KBM-7 (cell line): ENCODE measurements at regions not wholly inside any gene's neighbourhood (a gene's known extent, or its start where the extent isn't known, plus 50 kb on each side); places are given as distances from the start of the nearest gene placed in this dataset.
"Not testable (repeated sequence)": the region's sequence is repeated elsewhere in the genome, so short reads cannot be mapped to it uniquely, and the experiment has no call there.

Experiments used
- DNase-seq: peaks from one replicate; pipeline ENCODE4 v3.0.0-alpha.2; 2015
- in situ Hi-C: fragments of 300-500 bp; cut with MboI; formaldehyde crosslinking; loops from 2 replicates; pipeline ENCODE4 v1.14.3; 2020; ENCODE audit warnings: low sequenced_read_pairs, low pct_unique_long_range_greater_than_20kb, mixed read lengths

GRCh38 chr11:44383246-44383645 lies 73.3 kb upstream of the ALX4 start:
- in situ Hi-C loops, result no loop called here

GRCh38 chr11:44387415-44387814 lies 77.5 kb upstream of the ALX4 start:
- in situ Hi-C loops, result no loop called here
- DNase-seq, result no peak

More at GRCh38 chr11:44383246-44383645, 73.3 kb upstream of the ALX4 start:
- DNase-seq, result no peak

GRCh38 chr11:44387825-44388224 lies 77.9 kb upstream of the ALX4 start:
- no peak for DNase-seq

GRCh38 chr11:44388828-44389657 lies 79.1 kb upstream of the ALX4 start:
- in situ Hi-C loops, result no loop called here
- no peak for DNase-seq

More at GRCh38 chr11:44387825-44388224, 77.9 kb upstream of the ALX4 start:
- in situ Hi-C loops, result no loop called here

DNA sequence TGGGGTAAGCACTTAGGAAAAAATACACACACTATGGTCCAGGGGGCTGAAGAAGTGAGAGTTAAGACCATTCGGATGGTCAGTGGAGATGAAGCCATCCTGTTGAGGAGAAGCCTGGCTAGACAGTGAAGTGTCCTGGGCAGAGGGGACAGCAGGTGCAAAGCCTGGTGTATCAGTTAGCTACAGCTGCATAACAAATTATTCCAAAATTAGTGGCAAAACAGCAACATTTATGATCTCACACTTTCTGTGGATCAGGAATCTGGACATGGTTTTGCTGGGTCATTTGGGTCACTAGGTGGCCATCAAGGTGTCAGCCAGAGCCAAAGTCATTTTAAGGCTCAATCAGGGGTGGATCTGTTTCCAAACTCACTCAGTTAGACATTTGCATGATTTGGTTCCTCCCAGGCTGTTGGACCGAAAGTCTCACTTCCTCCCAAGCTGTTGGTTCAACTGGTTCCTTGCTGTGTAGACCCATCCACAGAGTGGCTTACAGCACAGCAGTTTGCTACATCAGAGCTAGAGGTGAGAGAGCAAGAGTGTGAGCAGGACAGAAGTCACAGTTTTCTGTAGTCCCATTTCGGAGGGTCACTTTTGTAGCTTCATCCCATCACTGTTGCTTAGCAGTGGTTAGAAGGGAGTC lies 80.1 kb upstream of the ALX4 start:
- in situ Hi-C loops, result no loop called here

DNA sequence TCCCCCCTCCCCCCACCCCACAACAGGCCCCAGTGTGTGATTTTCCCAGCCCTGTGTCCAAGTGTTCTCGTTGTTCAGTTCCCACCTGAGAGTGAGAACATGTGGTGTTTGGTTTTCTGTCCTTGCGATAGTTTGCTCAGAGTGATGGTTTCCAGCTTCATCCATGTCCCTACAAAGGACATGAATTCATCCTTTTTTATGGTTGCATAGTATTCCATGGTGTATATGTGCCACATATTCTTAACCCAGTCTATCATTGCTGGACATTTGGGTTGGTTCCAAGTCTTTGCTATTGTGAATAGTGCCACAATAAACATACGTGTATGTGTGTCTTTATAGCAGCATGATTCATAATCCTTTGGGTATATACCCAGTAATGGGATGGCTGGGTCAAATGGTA lies 81.1 kb upstream of the ALX4 start:
- in situ Hi-C loops, result not testable (repeated sequence)

More for the DNA sequence above, 80.1 kb upstream of the ALX4 start:
- no peak for DNase-seq

GRCh38 chr11:44396746-44397145 lies 86.8 kb upstream of the ALX4 start:
- in situ Hi-C loops, result not testable (repeated sequence)

More for the DNA sequence above, 81.1 kb upstream of the ALX4 start:
- DNase-seq, result not testable (repeated sequence)

DNA sequence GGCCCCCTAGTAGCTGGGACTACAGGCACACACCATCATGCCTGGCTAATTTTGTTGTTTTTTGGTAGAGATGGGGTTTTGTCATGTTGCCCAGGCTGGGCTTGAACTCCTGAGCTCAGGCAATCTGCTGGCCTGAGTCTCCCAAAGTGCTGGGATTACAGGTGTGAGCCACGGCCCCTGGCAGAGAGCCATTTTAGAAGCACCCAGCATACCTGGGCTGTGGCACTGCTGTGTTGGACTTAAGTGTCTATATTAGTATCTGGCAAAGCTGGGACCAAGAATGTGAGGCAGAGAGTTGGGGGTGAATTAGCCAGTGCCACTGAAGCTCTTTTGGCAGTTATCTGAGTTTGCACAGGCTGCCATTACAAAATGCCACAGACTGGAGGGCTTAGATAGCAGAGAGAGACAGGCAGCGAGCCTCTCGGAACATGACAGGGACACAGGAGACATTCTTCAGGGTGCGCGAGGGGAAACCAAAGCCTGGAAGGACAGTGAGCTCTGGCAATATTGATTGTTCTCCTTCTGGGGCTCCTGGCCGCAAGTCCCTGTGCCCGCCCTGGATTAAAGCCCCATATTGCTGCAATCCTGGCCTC lies 87.7 kb upstream of the ALX4 start:
- in situ Hi-C loops, result no loop called here
- DNase-seq, result no peak

More at GRCh38 chr11:44396746-44397145, 86.8 kb upstream of the ALX4 start:
- DNase-seq, result not testable (repeated sequence)

DNA sequence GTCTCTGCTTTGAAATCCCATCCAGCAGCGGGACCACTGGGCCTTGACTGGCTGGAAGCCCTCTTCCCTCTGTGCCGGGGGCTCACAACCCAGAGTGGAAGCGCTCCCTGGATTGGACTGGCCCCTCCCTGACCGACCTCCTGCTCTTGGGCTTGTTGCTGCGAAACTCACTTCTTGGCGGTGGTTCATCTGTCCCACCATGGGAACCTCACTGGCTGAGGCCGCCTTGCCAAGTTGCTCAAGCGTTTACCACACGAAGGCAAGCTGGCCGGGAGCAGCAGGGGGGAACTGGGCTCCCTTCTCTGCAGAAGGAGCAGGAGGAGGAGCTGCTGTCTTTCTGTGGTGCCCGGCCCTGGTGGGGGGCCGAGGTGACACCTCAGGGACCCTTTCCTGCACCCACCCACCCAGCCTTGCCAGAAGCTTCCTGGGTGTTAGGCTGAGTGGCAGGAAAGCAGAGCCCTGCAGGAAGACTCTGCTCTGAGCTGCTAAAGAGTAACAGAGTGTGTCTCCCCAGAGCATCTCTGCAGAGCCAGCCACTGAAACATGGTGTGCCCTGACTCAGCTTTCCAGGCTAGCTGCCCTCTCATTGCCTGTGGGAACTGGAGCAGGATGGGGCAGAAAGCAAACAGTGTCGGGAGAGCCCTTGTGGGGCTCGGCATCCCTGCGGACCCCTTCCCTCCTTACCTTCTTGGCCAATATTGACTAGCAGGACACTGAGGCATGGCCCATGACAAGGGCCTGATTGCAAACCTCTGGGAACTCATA lies 88.5 kb upstream of the ALX4 start:
- in situ Hi-C loops, result no loop called here
- DNase-seq, result no peak

DNA sequence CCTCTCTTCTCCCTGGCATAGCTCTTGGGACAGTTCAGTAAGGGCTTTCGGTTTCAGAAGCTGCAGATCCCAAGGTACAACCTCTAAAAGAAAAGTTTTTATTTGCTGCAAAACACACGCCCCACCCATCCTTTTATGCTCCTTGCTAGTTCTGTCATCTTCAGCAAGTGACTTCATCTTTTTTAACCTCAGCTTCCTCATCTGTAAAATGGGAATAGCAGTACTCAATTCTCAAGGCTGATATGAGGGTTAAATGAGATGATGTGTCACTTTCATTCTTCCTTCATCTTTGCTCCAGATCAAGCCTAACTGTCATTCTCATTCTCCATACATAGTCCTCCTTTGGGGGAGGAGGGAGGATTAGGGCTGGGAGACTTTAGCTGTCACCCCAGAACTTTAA lies 90.0 kb upstream of the ALX4 start:
- in situ Hi-C loops, result no loop called here

GRCh38 chr11:44400431-44400830 lies 90.5 kb upstream of the ALX4 start:
- no peak for DNase-seq
- in situ Hi-C loops, result no loop called here

More for the DNA sequence above, 90.0 kb upstream of the ALX4 start:
- DNase-seq, result no peak

- no peak for DNase-seq
- in situ Hi-C loops, result no loop called here
These were observed 92.6 kb upstream of the ALX4 start for GRCh38 chr11:44402466-44403075.

DNA sequence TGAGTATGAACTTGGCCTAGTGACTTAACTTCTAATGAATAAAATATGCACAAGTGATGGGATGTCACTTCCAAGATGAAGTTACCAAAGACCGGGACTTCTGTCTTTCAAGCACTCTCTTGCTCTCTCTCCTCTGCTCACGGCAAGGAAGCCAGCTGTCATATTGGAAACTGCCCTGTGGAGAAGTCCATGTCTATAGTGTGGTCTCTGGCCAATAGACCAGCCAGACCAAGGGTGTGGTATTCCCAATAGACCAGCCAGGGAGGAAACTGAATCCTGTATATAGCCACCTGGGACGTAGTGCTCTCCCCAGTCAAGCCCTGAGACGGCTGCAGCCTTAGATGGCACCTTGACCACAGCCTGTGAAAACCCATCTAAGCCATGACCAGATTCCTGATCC lies 93.2 kb upstream of the ALX4 start:
- no peak for DNase-seq
- in situ Hi-C loops, result no loop called here

GRCh38 chr11:44403587-44404273 lies 93.8 kb upstream of the ALX4 start:
- in situ Hi-C loops, result no loop called here
- DNase-seq, result no peak

GRCh38 chr11:44404301-44404700 lies 94.4 kb upstream of the ALX4 start:
- in situ Hi-C loops, result no loop called here
- no peak for DNase-seq

- in situ Hi-C loops, result no loop called here
- no peak for DNase-seq
These were observed 94.9 kb upstream of the ALX4 start for GRCh38 chr11:44404736-44405395.

DNA sequence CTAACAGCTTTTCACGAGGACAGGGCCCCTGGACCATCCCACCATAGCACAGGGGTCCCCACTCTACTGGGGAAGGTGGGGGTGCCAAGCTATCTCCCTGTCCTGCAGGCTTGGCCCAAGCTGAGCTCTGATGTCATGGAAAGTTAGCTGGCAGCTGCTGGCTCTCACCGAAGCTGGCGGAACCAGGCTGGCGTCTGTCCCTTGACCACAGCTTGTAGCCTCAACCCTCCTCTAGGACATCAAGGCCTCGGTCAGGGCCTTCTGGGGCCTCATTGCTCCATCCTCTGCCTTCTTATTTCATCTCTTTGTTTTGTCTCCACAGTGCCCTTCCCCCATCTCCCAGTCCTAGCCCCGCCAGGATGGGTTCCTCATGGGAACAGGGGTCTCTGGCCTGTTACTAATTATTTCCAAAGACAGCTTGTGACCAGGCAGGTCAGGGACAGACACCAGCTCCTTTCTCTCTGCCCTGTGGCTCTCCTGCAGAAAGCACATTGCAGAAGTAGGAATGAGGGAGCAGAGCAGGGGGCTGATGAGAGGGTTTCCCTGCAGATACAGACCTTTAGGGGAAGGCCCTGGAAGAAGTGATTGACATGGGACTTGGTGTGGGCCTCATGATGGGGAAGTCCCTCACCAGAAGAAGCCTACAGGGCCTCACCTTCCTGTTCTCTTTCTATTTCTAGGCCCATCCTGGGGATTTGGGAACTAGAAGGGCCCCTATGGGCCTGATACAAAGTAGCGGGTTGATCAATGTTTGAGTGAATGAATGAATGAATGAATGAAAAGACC lies 97.5 kb upstream of the ALX4 start:
- in situ Hi-C loops, result no loop called here
- no peak for DNase-seq
